ENCODE measurements at regions not wholly inside any gene's neighbourhood (a gene's known extent, or its start where the extent isn't known, plus 50 kb on each side); places are given as distances from the start of the nearest gene placed in this dataset. TPM values are rescaled to one million over a fixed set of nuclear protein-coding genes. Genes with fewer than 3 reads are reported as not detected.

Small RNAs in the stretch of these regions (microRNA-seq; reads per million reads assigned to microRNA genes)
- not detected for gene MIR5702 (ENCODE audit: borderline number of aligned reads)
